CD4-positive, alpha-beta T cell (primary cell): ENCODE measurements at regions not wholly inside any gene's neighbourhood (a gene's known extent, or its start where the extent isn't known, plus 50 kb on each side); places are given as distances from the start of the nearest gene placed in this dataset.

ENCODE experiments used
- ATAC-seq: fragments of 200-7000 bp; cut with Tn5 transposase; one replicate; pipeline ENCODE4 v1.10.0; 2022; ENCODE audit warnings: mild to moderate bottlenecking; ENCODE audit not compliant: poor library complexity
- CTCF ChIA-PET: fragments of 350-600 bp; sonication (Branson Sonifier 250); formaldehyde crosslinking; loops from one replicate; lab custom pipeline; 2021; ENCODE audit warnings: antibody characterized with exemption, inconsistent platforms; lab: Charles Lee
- POLR2A ChIA-PET: fragments of 350-600 bp; sonication (Branson Sonifier 250); formaldehyde crosslinking; loops from one replicate; lab custom pipeline; 2021; ENCODE audit warnings: antibody characterized with exemption, inconsistent platforms; lab: Charles Lee
- DNase-seq, 14 experiments: peaks; one replicate each; pipeline ENCODE4 v3.0.0-alpha.2; 2013 to 2020; ENCODE audit warnings: mixed read lengths in 2 of 14
- H3K27ac ChIP-seq, 2 donors: one replicate each; pipeline versions ENCODE4 v1.5.1 to v1.7.0; 2013; ENCODE audit warnings: low read length in 2 of 2, low read depth in 1 of 2, mild to moderate bottlenecking in 1 of 2
- H3K27me3 ChIP-seq, 2 experiments: 1 replicate in 1 of 2; 2 replicates in 1 of 2; pipeline versions ENCODE4 v1.6.1 to v1.7.0; 2013; ENCODE audit warnings: low read length in 2 of 2, control low read depth in 1 of 2, mild to moderate bottlenecking in 1 of 2, moderate library complexity in 1 of 2; ENCODE audit not compliant: insufficient read depth in 2 of 2, control insufficient read depth in 1 of 2
- H3K36me3 ChIP-seq: one replicate; pipeline ENCODE4 v1.6.1; 2013; ENCODE audit warnings: low read length, control low read depth; ENCODE audit not compliant: insufficient read depth
- H3K4me1 ChIP-seq: one replicate; pipeline ENCODE4 v1.6.1; 2013; ENCODE audit warnings: low read length, control low read depth; ENCODE audit not compliant: insufficient read depth
- H3K4me3 ChIP-seq: one replicate; pipeline ENCODE4 v1.5.1; 2013; ENCODE audit warnings: mild to moderate bottlenecking, low read length, moderate library complexity
- H3K9me3 ChIP-seq, 2 experiments: 1 replicate in 1 of 2; 2 replicates in 1 of 2; pipeline versions ENCODE4 v1.6.1 to v1.7.0; 2013; ENCODE audit warnings: low read length in 2 of 2, mild to moderate bottlenecking in 2 of 2, control low read depth in 1 of 2, moderate library complexity in 1 of 2; ENCODE audit not compliant: control insufficient read depth in 1 of 2, insufficient read depth in 1 of 2
- H3K27ac Mint-ChIP-seq: one replicate; pipeline ENCODE4 v1.8.0; 2020; ENCODE audit warnings: mixed read lengths
- H3K27me3 Mint-ChIP-seq: one replicate; pipeline ENCODE4 v1.8.0; 2021; ENCODE audit warnings: mixed read lengths
- H3K36me3 Mint-ChIP-seq: one replicate; pipeline ENCODE4 v1.8.0; 2021; ENCODE audit warnings: low read depth, mixed read lengths
- H3K4me1 Mint-ChIP-seq: one replicate; pipeline ENCODE4 v1.8.0; 2021; ENCODE audit warnings: low read depth, mixed read lengths
- H3K4me3 Mint-ChIP-seq: one replicate; pipeline ENCODE4 v1.8.0; 2020; ENCODE audit warnings: mild to moderate bottlenecking, mixed read lengths
- H3K9me3 Mint-ChIP-seq: one replicate; pipeline ENCODE4 v1.8.0; 2020; ENCODE audit warnings: mixed read lengths
- intact Hi-C, 2 experiments: fragments of 100-400 bp; cut with DNase I in 1 of 2; cut with micrococcal nuclease in 1 of 2; formaldehyde crosslinking; loops; one replicate each; pipeline versions ENCODE4 v1.15.1 to v1.9.0; 2023 to 2025; cut with DNase I, micrococcal nuclease
- TF ChIP-seq, protein P1 (sequence below): fragments of 200-600 bp; IDR thresholded peaks from one replicate; pipeline ENCODE4 v1.8.0; 2022; ENCODE audit warnings: antibody characterized with exemption, mild to moderate bottlenecking

DNA sequence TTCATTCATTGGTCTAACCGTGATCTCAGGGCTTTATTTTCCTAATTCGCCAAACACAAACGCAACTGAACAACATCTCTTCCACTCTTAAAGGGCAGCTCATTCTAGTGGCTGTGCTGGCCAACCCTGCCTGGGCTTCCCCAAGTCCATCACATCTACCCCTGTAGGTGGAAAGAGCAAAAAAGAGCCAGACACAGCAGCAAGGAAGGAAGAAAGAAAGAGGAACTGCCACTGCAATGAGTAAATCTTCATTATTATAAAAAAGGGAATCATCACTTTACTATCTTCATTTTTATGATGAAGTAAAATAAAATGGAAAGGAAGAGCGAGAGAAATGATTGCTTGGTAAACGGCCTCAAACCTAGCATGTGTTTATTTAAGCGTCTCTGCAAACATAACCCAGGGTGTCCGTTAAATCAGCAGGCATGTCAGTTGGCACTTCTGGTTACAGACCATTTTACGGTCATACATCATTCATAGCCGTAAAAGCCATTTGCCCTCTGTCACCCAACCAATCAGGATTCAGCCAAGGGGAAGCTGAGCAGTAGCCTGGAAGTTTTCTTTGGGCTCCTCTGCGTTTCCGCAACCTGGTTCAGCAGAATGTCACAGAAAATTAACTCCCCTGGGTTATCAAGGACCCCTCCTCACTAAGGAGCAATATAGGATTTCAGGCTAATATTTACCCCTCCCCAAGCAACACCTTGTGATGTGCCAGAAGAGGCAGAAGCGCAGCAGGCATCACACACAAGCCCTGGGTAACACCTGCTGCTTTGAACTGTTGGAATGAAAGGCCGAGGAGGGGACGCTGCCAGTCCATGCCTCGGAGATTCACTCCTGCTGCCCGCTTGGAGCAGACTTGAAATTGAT is 234.0 kb downstream of the SNX10 start:
- Mint-ChIP-seq H3K4me3 (no peak overlapping the region), H3K27me3 (peaks cover 20% of the 10 kb centered on the region), H3K4me1 (no peaks in the 10 kb centered on the region), H3K36me3 (no peaks in the 10 kb centered on the region), H3K9me3 (peaks cover 5% of the 10 kb centered on the region), H3K27ac (no peak overlapping the region)
- TF ChIP-seq, protein P1, sequence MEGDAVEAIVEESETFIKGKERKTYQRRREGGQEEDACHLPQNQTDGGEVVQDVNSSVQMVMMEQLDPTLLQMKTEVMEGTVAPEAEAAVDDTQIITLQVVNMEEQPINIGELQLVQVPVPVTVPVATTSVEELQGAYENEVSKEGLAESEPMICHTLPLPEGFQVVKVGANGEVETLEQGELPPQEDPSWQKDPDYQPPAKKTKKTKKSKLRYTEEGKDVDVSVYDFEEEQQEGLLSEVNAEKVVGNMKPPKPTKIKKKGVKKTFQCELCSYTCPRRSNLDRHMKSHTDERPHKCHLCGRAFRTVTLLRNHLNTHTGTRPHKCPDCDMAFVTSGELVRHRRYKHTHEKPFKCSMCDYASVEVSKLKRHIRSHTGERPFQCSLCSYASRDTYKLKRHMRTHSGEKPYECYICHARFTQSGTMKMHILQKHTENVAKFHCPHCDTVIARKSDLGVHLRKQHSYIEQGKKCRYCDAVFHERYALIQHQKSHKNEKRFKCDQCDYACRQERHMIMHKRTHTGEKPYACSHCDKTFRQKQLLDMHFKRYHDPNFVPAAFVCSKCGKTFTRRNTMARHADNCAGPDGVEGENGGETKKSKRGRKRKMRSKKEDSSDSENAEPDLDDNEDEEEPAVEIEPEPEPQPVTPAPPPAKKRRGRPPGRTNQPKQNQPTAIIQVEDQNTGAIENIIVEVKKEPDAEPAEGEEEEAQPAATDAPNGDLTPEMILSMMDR, result no peak
- Histone ChIP-seq H3K4me3 (no peak overlapping the region), H3K27me3 (peaks cover 0 to 6% of the 10 kb centered on the region in 2 experiments), H3K9me3 (no peaks in the 10 kb centered on the region), H3K4me1 (no peaks in the 10 kb centered on the region), H3K27ac (no peak overlapping the region), H3K36me3 (no peaks in the 10 kb centered on the region)
- intact Hi-C loops, result loop anchor here in 1 of 2 experiments (5.0 kb wide), 1 partner anchor 223 kb away; no protein-coding TSS in a partner anchor
- DNase-seq, result no peak
- no peak for ATAC-seq
- ChIA-PET CTCF (no interaction called here), POLR2A (no interaction called here)

DNA sequence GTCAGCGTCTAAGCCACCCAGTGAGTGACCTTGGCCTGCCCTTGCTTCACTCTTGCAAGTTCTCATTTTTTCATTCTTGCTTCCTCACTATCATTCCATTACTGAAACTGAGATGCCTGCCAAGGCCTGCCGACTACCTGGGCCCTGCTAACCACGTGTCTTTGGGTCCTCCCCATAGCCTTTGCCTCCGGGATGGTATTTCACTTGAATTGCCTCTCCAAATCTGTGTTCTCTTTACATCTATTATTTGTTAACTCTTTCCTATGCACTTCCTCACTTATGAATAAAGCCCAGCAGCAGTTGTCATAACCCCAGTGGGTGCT is 234.6 kb downstream of the SNX10 start:
- Histone ChIP-seq H3K27me3 (peaks cover 0 to 10% of the 10 kb centered on the region in 2 experiments), H3K36me3 (no peaks in the 10 kb centered on the region), H3K27ac (no peak overlapping the region), H3K4me3 (no peak overlapping the region), H3K9me3 (no peaks in the 10 kb centered on the region), H3K4me1 (no peaks in the 10 kb centered on the region)
- Mint-ChIP-seq H3K27me3 (peaks cover 26% of the 10 kb centered on the region), H3K9me3 (peaks cover 5% of the 10 kb centered on the region), H3K4me1 (no peaks in the 10 kb centered on the region), H3K4me3 (no peak overlapping the region), H3K36me3 (no peaks in the 10 kb centered on the region), H3K27ac (no peak overlapping the region)
- ChIA-PET POLR2A (no interaction called here), CTCF (no interaction called here)
- TF ChIP-seq, protein P1, result no peak
- intact Hi-C loops, result loop anchor here in 1 of 2 experiments (5.0 kb wide), 1 partner anchor 224 kb away; no protein-coding TSS in a partner anchor
- ATAC-seq (no peak), DNase-seq (no peak)

DNA sequence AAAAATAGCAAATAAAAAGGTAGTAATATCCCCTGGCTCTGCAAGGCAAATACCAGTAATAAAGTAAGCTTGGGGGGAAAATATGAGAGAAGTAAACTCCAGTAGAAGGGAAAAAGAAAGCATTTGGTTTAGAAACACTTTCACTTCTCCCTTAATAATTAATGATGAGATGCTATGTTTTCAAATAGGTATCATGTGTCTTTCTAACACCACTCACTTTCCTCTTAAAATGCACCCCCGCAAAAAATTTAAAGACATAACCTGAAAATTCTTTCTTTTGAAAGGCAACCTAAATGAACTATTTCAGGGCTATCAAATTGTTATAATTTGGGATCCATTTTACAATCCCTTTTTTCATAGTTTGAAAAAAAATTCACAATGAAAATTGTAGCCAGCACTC is 240.3 kb downstream of the SNX10 start:
- ChIA-PET CTCF (no interaction called here), POLR2A (no interaction called here)
- peaks cover 10% of the 10 kb centered on the region for H3K4me1 Mint-ChIP-seq
- no peak overlapping the region for H3K4me3 Mint-ChIP-seq
- Histone ChIP-seq H3K27me3 (peaks cover 8 to 13% of the 10 kb centered on the region in 2 experiments), H3K9me3 (no peaks in the 10 kb centered on the region), H3K4me3 (no peak overlapping the region), H3K4me1 (no peaks in the 10 kb centered on the region), H3K27ac (no peak overlapping the region), H3K36me3 (no peaks in the 10 kb centered on the region)
- intact Hi-C loops, result no loop called here
- no peak overlapping the region for H3K27ac Mint-ChIP-seq
- H3K36me3 Mint-ChIP-seq, result no peaks in the 10 kb centered on the region
- no peak for ATAC-seq
- H3K9me3 Mint-ChIP-seq, result no peaks in the 10 kb centered on the region
- peaks cover 61% of the 10 kb centered on the region for H3K27me3 Mint-ChIP-seq
- TF ChIP-seq, protein P1, result no peak
- DNase-seq, result no peak
